Lower leg skin (tissue), 3 donors: ENCODE measurements at regions not wholly inside any gene's neighbourhood (a gene's known extent, or its start where the extent isn't known, plus 50 kb on each side); places are given as distances from the start of the nearest gene placed in this dataset.

Source experiments
- POLR2A ChIP-seq, 2 donors: fragments of 450-650 bp; IDR thresholded peaks; one replicate each; pipeline ENCODE4 v1.6.1; 2016 to 2017; ENCODE audit warnings: antibody characterized with exemption in 2 of 2, mild to moderate bottlenecking in 1 of 2, moderate library complexity in 1 of 2
- TF ChIP-seq, protein P1 (sequence below), 3 donors: fragments of 450-650 bp; IDR thresholded peaks; one replicate each; pipeline ENCODE4 v1.5.1; 2016; ENCODE audit warnings: antibody characterized with exemption in 3 of 3, mild to moderate bottlenecking in 3 of 3, moderate library complexity in 2 of 3

DNA sequence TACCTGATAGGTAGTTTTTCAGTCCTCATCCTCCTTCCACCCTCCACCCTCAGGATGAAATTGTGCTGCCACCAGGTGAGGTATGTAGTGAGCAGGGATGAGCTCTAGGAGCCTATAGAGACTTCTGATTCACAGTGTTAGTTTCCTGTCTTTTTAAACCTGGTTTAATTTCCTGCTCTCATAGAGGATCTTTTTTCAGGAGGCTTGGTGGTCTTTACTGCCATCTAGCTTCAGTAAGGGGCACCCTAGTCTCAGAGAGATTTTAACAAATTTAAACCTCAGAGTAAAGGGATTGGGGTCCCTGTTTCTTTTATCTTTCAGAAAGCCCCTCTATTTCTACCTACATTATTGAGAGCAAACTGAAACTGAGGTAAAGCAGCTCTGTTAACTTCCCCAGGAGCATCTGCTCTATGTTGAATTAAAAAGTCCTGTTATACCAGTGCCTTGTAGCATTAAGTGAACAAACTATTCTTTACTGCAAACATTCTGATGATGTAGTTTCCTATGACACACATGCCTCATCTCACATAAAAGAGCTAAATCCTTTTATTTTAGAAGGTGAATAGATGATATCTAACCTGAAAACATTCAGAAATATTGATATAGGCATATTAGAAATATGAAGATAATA is 172.2 kb upstream of the DDHD1 start:
- TF ChIP-seq, protein P1, sequence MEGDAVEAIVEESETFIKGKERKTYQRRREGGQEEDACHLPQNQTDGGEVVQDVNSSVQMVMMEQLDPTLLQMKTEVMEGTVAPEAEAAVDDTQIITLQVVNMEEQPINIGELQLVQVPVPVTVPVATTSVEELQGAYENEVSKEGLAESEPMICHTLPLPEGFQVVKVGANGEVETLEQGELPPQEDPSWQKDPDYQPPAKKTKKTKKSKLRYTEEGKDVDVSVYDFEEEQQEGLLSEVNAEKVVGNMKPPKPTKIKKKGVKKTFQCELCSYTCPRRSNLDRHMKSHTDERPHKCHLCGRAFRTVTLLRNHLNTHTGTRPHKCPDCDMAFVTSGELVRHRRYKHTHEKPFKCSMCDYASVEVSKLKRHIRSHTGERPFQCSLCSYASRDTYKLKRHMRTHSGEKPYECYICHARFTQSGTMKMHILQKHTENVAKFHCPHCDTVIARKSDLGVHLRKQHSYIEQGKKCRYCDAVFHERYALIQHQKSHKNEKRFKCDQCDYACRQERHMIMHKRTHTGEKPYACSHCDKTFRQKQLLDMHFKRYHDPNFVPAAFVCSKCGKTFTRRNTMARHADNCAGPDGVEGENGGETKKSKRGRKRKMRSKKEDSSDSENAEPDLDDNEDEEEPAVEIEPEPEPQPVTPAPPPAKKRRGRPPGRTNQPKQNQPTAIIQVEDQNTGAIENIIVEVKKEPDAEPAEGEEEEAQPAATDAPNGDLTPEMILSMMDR (IDR thresholded peaks at IDR 0.05): no peak
- no peak for TF ChIP-seq POLR2A (IDR thresholded peaks at IDR 0.05)
